Coronary artery (tissue), 2 donors: ENCODE measurements at regions not wholly inside any gene's neighbourhood (a gene's known extent, or its start where the extent isn't known, plus 50 kb on each side); places are given as distances from the start of the nearest gene placed in this dataset.
"Not testable (repeated sequence)": the region's sequence is repeated elsewhere in the genome, so short reads cannot be mapped to it uniquely, and the experiment has no call there.

ENCODE experiments used
- DNase-seq: peaks from one replicate; pipeline ENCODE4 v3.0.0-alpha.2; 2017; ENCODE audit warnings: low spot score
- H3K27ac ChIP-seq, 2 donors: fragments of 200-600 bp; sonication (generic); one replicate each; pipeline ENCODE4 v1.5.1; 2016 to 2019
- H3K4me3 ChIP-seq: fragments of 200-600 bp; sonication (generic); 2 replicates; pipeline ENCODE4 v1.5.1; 2016; ENCODE audit warnings: mild to moderate bottlenecking, moderate library complexity
- TF ChIP-seq, protein P1 (sequence below): fragments of 200-600 bp; sonication (generic); IDR thresholded peaks from one replicate; pipeline ENCODE4 v1.5.1; 2019; ENCODE audit warnings: antibody characterized with exemption

- H3K27ac ChIP-seq: no peak overlapping the region
- H3K4me3 ChIP-seq: no peak overlapping the region
- TF ChIP-seq, protein P1, sequence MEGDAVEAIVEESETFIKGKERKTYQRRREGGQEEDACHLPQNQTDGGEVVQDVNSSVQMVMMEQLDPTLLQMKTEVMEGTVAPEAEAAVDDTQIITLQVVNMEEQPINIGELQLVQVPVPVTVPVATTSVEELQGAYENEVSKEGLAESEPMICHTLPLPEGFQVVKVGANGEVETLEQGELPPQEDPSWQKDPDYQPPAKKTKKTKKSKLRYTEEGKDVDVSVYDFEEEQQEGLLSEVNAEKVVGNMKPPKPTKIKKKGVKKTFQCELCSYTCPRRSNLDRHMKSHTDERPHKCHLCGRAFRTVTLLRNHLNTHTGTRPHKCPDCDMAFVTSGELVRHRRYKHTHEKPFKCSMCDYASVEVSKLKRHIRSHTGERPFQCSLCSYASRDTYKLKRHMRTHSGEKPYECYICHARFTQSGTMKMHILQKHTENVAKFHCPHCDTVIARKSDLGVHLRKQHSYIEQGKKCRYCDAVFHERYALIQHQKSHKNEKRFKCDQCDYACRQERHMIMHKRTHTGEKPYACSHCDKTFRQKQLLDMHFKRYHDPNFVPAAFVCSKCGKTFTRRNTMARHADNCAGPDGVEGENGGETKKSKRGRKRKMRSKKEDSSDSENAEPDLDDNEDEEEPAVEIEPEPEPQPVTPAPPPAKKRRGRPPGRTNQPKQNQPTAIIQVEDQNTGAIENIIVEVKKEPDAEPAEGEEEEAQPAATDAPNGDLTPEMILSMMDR: no peak
- DNase-seq: no peak
These were observed 90.7 kb downstream of the GADD45G start for GRCh38 chr9:89695441-89695891.

DNA sequence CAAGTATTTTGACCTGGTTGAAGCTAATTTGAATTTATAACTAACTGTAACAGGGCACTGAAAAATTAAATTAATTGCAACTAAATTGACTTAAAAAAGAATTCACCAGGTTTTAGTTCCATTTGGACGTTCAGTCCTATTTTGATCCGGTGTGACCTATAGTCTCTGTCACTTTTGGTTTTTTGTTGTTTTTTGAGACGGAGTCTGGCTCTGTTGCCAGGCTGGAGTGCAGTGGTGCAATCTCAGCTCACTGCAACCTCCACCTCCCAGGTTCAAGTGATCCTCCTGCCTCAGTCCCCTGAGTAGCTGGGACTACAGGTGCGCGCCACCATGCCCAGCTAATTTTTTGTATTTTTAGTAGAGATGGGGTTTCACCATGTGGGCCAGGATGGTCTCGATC is 91.2 kb downstream of the GADD45G start:
- not testable (repeated sequence) for DNase-seq, H3K4me3 ChIP-seq, H3K27ac ChIP-seq

DNA sequence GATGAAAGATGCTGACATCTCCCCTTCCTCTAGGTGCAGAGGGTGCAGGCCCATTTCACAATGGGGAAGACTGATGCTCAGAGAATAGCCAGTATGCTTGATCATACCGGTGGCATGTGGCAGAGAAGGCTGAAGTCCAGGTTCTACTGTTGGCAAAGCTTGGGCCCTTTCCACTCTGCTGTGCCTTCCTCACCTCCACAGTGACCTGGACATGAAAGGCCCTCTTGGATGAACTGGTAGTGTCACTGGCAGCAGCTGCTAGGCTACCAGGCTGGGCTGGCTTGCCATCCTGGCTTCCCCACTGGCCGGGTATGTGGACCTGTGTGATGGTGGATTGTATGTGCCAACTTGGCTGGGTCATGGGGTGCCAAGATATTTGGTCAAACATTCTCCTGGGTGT is 92.0 kb downstream of the GADD45G start:
- Histone ChIP-seq H3K27ac (no peak overlapping the region), H3K4me3 (no peak overlapping the region)
- DNase-seq: no peak
- TF ChIP-seq, protein P1: no peak

DNA sequence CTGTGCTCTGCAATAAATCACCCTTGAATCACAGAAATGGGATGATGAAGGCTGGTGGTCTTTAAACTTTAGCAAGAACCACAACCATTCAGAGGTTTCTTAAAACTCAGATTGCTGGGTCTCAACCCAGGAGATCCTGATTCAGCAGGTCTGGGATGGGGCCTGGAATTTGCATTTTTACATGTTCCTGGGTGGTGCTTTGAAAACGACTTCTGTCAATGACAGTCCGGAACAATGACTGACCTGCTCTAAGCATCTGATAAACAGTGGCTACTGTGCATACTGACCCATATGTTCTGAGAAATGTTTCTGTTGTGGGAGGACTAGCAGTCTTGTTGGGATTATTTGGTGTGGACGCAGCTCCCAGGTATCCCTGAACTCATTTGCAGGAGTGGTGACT is 92.7 kb downstream of the GADD45G start:
- DNase-seq: no peak
- Histone ChIP-seq H3K4me3 (no peak overlapping the region), H3K27ac (no peak overlapping the region)
- TF ChIP-seq, protein P1: no peak

- H3K4me3 ChIP-seq: no peak overlapping the region
- no peak for DNase-seq
- TF ChIP-seq, protein P1: no peak
- H3K27ac ChIP-seq: no peak overlapping the region
These were observed 93.7 kb downstream of the GADD45G start for GRCh38 chr9:89698411-89699005.

GRCh38 chr9:89699646-89700045 is 94.8 kb downstream of the GADD45G start:
- no peak overlapping the region for H3K4me3 ChIP-seq
- TF ChIP-seq, protein P1: no peak
- DNase-seq: no peak
- no peak overlapping the region for H3K27ac ChIP-seq

- TF ChIP-seq, protein P1: no peak
- H3K4me3 ChIP-seq: no peak overlapping the region
- no peak for DNase-seq
- no peak overlapping the region for H3K27ac ChIP-seq
These were observed 96.5 kb downstream of the GADD45G start for GRCh38 chr9:89701221-89701798.
